KMS-11 (cell line): ENCODE measurements at regions not wholly inside any gene's neighbourhood (a gene's known extent, or its start where the extent isn't known, plus 50 kb on each side); places are given as distances from the start of the nearest gene placed in this dataset.

Experiments used
- H2AFZ ChIP-seq: fragments of 200-600 bp; sonication (generic); 2 replicates; pipeline ENCODE4 v1.6.1; 2016; ENCODE audit warnings: antibody characterized with exemption, mixed run types, low read depth
- H3K27ac ChIP-seq: fragments of 200-600 bp; sonication (generic); 2 replicates; pipeline ENCODE4 v1.6.1; 2016; ENCODE audit warnings: mild to moderate bottlenecking, mixed run types
- H3K27me3 ChIP-seq: fragments of 200-600 bp; sonication (generic); 2 replicates; pipeline ENCODE4 v1.6.1; 2017; ENCODE audit warnings: mild to moderate bottlenecking, low read depth, mixed run types, moderate library complexity; ENCODE audit not compliant: insufficient read depth
- H3K36me3 ChIP-seq: fragments of 200-600 bp; sonication (generic); 2 replicates; pipeline ENCODE4 v1.6.1; 2017; ENCODE audit warnings: mild to moderate bottlenecking, mixed run types; ENCODE audit not compliant: insufficient read depth
- H3K4me1 ChIP-seq: fragments of 200-600 bp; sonication (generic); 2 replicates; pipeline ENCODE4 v1.6.1; 2016; ENCODE audit warnings: mild to moderate bottlenecking, low read depth, mixed run types; ENCODE audit not compliant: poor library complexity, severe bottlenecking
- H3K4me2 ChIP-seq: fragments of 200-600 bp; sonication (generic); 2 replicates; pipeline ENCODE4 v1.7.0; 2016; ENCODE audit warnings: mild to moderate bottlenecking, mixed run types
- H3K4me3 ChIP-seq: fragments of 200-600 bp; sonication (generic); IDR thresholded peaks from 2 replicates; pipeline ENCODE4 v1.6.1; 2017; ENCODE audit warnings: low read depth, low read length, mixed read lengths; ENCODE audit not compliant: insufficient read depth
- H3K79me2 ChIP-seq: fragments of 200-600 bp; sonication (generic); 2 replicates; pipeline ENCODE4 v1.6.1; 2016; ENCODE audit warnings: low read depth, mixed run types; ENCODE audit not compliant: insufficient read depth
- H3K9ac ChIP-seq: fragments of 200-600 bp; sonication (generic); 2 replicates; pipeline ENCODE4 v1.6.1; 2016; ENCODE audit warnings: mild to moderate bottlenecking, mixed run types
- H4K20me1 ChIP-seq: fragments of 200-600 bp; sonication (generic); 2 replicates; pipeline ENCODE4 v1.6.1; 2016; ENCODE audit warnings: mild to moderate bottlenecking, mixed run types; ENCODE audit not compliant: insufficient read depth
- TF ChIP-seq, protein P1 (sequence below): fragments of 200-600 bp; sonication (generic); conservative IDR thresholded peaks from 2 replicates; pipeline ENCODE4 v1.6.1; 2017; ENCODE audit warnings: low read depth, mild to moderate bottlenecking, antibody characterized with exemption, low read length, moderate library complexity, mixed read lengths

DNA sequence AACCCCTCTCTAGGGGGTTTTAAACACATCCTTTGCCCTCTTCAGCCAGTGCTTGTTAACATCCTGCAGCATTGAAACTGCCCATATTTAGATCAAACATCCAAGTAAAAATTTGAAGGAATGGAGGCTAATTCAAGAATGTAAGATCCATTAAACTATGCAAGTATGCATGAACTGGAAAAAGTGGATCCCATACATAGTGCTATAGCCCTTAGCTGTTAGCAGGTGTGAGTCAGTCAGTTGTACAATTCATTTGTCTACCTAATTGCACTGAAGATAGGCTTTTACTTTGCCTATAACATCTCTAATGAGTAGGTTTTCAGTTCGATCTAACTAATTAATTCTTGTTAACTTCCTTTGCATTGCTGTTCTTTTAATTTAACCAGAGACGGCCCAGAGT, 270.9 kb downstream of the LMO4 start:
- Histone ChIP-seq H3K79me2 (no peaks in the 10 kb centered on the region), H3K36me3 (no peaks in the 10 kb centered on the region), H3K4me2 (no peak overlapping the region)

DNA sequence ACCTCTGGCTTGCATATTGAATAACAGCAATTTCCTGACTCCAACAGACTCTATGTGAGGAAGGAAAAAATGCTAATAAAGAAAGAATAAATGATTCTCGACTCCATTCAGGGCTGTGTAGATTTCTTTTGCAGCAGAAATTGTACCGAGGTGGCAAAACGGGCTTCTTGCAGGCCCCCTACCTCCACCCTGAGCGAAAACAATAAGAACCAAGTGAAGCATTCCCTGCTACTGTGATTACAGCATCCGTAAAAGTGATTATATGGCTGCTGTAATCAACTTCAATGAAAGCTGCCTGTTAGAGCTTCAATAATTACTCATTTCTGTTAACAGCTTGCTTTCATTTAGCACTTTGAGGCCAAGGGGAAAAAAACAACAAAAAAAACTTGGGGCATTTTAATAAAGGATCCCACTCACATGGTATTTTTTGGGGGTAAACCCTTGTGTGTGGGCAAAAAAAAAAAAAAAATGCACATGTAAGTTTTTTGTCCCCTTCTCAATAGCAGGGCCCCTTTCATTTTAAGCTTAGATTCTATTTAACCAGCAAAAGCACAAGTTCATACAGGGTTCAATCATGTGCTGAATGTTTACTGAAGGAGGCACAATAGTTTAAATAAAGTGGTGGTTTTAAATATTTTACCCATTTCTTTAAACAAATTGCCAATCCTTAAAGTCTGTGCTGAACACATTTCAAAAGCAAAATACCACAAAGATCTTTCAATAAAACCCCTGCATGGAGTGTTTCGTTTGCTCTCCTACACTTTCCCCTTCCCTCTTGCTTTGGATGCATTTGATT, 271.6 kb downstream of the LMO4 start:
- Histone ChIP-seq H3K36me3 (no peaks in the 10 kb centered on the region), H3K27me3 (no peaks in the 10 kb centered on the region), H3K4me2 (no peak overlapping the region), H2AFZ (no peak overlapping the region), H4K20me1 (no peaks in the 10 kb centered on the region), H3K27ac (no peak overlapping the region), H3K9ac (no peak overlapping the region), H3K4me1 (no peaks in the 10 kb centered on the region), H3K4me3 (no peak overlapping the region), H3K79me2 (no peaks in the 10 kb centered on the region)
- TF ChIP-seq, protein P1, sequence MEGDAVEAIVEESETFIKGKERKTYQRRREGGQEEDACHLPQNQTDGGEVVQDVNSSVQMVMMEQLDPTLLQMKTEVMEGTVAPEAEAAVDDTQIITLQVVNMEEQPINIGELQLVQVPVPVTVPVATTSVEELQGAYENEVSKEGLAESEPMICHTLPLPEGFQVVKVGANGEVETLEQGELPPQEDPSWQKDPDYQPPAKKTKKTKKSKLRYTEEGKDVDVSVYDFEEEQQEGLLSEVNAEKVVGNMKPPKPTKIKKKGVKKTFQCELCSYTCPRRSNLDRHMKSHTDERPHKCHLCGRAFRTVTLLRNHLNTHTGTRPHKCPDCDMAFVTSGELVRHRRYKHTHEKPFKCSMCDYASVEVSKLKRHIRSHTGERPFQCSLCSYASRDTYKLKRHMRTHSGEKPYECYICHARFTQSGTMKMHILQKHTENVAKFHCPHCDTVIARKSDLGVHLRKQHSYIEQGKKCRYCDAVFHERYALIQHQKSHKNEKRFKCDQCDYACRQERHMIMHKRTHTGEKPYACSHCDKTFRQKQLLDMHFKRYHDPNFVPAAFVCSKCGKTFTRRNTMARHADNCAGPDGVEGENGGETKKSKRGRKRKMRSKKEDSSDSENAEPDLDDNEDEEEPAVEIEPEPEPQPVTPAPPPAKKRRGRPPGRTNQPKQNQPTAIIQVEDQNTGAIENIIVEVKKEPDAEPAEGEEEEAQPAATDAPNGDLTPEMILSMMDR: no peak

More for the DNA sequence above, 270.9 kb downstream of the LMO4 start:
- TF ChIP-seq, protein P1: no peak
- no peak overlapping the region for H3K9ac ChIP-seq
- no peaks in the 10 kb centered on the region for H3K4me1 ChIP-seq
- no peaks in the 10 kb centered on the region for H4K20me1 ChIP-seq
- H3K4me3 ChIP-seq: no peak overlapping the region
- H3K27ac ChIP-seq: no peak overlapping the region
- no peaks in the 10 kb centered on the region for H3K27me3 ChIP-seq
- no peak overlapping the region for H2AFZ ChIP-seq

DNA sequence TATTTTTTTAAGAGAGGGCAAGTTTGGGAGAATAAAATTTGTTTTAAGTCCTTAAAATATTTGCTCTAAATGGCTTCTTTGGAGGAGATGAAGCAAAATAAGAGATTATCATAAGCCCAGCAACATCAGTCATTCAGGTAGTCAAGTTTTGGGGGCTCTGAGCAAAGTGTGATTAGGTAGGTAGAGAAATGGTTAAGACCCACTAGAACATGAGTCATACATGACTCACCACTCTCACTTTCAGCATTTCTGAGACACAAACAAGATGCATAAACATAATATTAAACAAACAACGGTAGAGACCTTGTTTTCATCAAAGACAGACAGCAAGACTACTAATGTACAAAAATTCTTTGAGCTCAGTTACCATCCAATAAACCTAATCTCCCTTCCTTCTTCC, 272.2 kb downstream of the LMO4 start:
- no peaks in the 10 kb centered on the region for H4K20me1 ChIP-seq
- H3K4me3 ChIP-seq: no peak overlapping the region
- H3K4me1 ChIP-seq: no peaks in the 10 kb centered on the region
- H3K79me2 ChIP-seq: no peaks in the 10 kb centered on the region
- H3K36me3 ChIP-seq: no peaks in the 10 kb centered on the region
- H3K4me2 ChIP-seq: no peak overlapping the region
- H2AFZ ChIP-seq: no peak overlapping the region
- no peaks in the 10 kb centered on the region for H3K27me3 ChIP-seq
- H3K9ac ChIP-seq: no peak overlapping the region
- TF ChIP-seq, protein P1: no peak
- H3K27ac ChIP-seq: no peak overlapping the region

DNA sequence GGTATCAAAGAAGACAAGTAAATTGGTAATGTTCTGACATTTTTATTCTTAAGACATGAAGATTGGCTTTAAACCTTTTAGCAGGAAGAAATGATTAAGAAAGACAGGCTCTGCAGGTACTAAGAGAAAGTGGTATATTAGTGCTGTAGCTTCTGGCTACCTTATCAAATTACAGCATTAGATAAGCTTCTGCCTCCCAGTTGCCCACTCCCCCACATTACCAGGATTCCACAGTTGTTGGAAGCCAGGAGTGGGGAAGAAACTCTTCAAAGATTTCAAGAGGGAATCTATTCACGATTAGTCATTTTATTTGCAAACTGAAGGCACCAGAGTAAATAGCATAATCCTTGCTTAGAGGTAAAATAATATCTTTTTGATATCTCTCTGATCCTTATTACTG, 274.9 kb downstream of the LMO4 start:
- Histone ChIP-seq H3K27ac (no peak overlapping the region), H4K20me1 (no peaks in the 10 kb centered on the region)
- TF ChIP-seq, protein P1: no peak

More for the DNA sequence above, 274.9 kb downstream of the LMO4 start:
- no peak overlapping the region for H3K4me3 ChIP-seq
- H3K27me3 ChIP-seq: no peaks in the 10 kb centered on the region
- no peak overlapping the region for H3K9ac ChIP-seq
- H3K4me2 ChIP-seq: no peak overlapping the region
- no peak overlapping the region for H2AFZ ChIP-seq
- H3K4me1 ChIP-seq: no peaks in the 10 kb centered on the region
- no peaks in the 10 kb centered on the region for H3K79me2 ChIP-seq
- H3K36me3 ChIP-seq: no peaks in the 10 kb centered on the region
